ENCODE measurements at regions not wholly inside any gene's neighbourhood (a gene's known extent, or its start where the extent isn't known, plus 50 kb on each side); places are given as distances from the start of the nearest gene placed in this dataset.

- no peak for TF ChIP-seq POLR2AphosphoS5 (IDR thresholded peaks at IDR 0.05; ENCODE audit: low read depth, low read length)
- TF ChIP-seq CTCF (IDR thresholded peaks at IDR 0.05 in 2 of 3, conservative IDR thresholded peaks at IDR 0.05 in 1 of 3; ENCODE audit: borderline replicate concordance in 1 of 3, insufficient read depth in 1 of 3, low read depth in 2 of 3, low read length in 2 of 3), result no peak
- TF ChIP-seq CEBPB (IDR thresholded peaks at IDR 0.05; ENCODE audit: low read depth), result no peak
- TF ChIP-seq TCF7L2 (IDR thresholded peaks at IDR 0.05; ENCODE audit: borderline replicate concordance, extremely low read depth, insufficient read depth, insufficient read length), result no peak
- TF ChIP-seq, protein P1, sequence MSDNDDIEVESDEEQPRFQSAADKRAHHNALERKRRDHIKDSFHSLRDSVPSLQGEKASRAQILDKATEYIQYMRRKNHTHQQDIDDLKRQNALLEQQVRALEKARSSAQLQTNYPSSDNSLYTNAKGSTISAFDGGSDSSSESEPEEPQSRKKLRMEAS (IDR thresholded peaks at IDR 0.05), result no peak
- TF ChIP-seq POLR2A (IDR thresholded peaks at IDR 0.05; ENCODE audit: borderline replicate concordance, extremely low read depth, insufficient read depth, insufficient read length), result no peak
- TF ChIP-seq JUND (IDR thresholded peaks at IDR 0.05), result no peak
- TF ChIP-seq EZH2 (IDR thresholded peaks at IDR 0.05), result no peak
- no peak for TF ChIP-seq SIN3A (IDR thresholded peaks at IDR 0.05; ENCODE audit: low read depth)
- TF ChIP-seq FOSL1 (IDR thresholded peaks at IDR 0.05; ENCODE audit: low read depth), result no peak
- TF ChIP-seq SP1 (IDR thresholded peaks at IDR 0.05; ENCODE audit: low read depth), result no peak
- TF ChIP-seq ZNF274 (IDR thresholded peaks at IDR 0.05; ENCODE audit: low read depth, low read length), result no peak
- TF ChIP-seq EZH2phosphoT487 (IDR thresholded peaks at IDR 0.05; ENCODE audit: borderline replicate concordance), result no peak
These were observed 324.9 kb upstream of the MEX3C start for GRCh38 chr18:51522338-51522737.

Data from HCT116 (cell line).